ENCODE measurements at regions not wholly inside any gene's neighbourhood (a gene's known extent, or its start where the extent isn't known, plus 50 kb on each side); places are given as distances from the start of the nearest gene placed in this dataset.

- no peak for TF ChIP-seq KDM4A (IDR thresholded peaks at IDR 0.05; ENCODE audit: low read depth, low read length, severe bottlenecking)
These were observed 66.1 kb upstream of the SLC39A8 start (continued) for GRCh38 chr4:102411408-102411807.

GRCh38 chr4:102416765-102417164 is 71.5 kb upstream of the SLC39A8 start:
- H3K56ac ChIP-seq (replicated peaks; ENCODE audit: insufficient read length, low read depth, low read length) = no peak overlapping the region
- H3K9ac ChIP-seq (replicated peaks in 1 of 4; ENCODE audit: extremely low read depth in 1 of 4, low read depth in 3 of 4, low read length in 3 of 4) = no peak overlapping the region
- H3K4me3 ChIP-seq (ENCODE audit: extremely low read depth in 1 of 4, insufficient read depth in 2 of 4, low read depth in 3 of 4, low read length in 4 of 4) = no peak overlapping the region
- no peak overlapping the region for H2BK5ac ChIP-seq (ENCODE audit: low read depth, low read length)
- no peaks in the 10 kb centered on the region for H4K20me1 ChIP-seq (replicated peaks in 1 of 2; ENCODE audit: control insufficient read depth in 1 of 2, insufficient read depth in 2 of 2, low read length in 2 of 2)
- no peak overlapping the region for H3K4me2 ChIP-seq (ENCODE audit: insufficient read depth in 1 of 2, low read depth in 2 of 2, low read length in 2 of 2)
- no peaks in the 10 kb centered on the region for H3K79me2 ChIP-seq (ENCODE audit: control insufficient read depth in 1 of 2, insufficient read depth in 2 of 2, low read length in 2 of 2)
- CTCF ChIA-PET (ENCODE audit: partially characterized antibody) = interaction anchor here (0.9 to 1.6 kb wide), 2 partner anchors 10 to 14 kb away, joined by 5 to 6 read pairs; no protein-coding TSS in a partner anchor
- H4K5ac ChIP-seq (ENCODE audit: insufficient read length, low read depth, low read length) = no peak overlapping the region
- no peaks in the 10 kb centered on the region for H3K27me3 ChIP-seq (replicated peaks in 1 of 4; ENCODE audit: control insufficient read depth in 3 of 4, extremely low read depth in 1 of 4, insufficient read depth in 3 of 4, low read length in 3 of 4)
- no peak overlapping the region for H2BK20ac ChIP-seq (ENCODE audit: low read length)
- no peak overlapping the region for H2AK5ac ChIP-seq (ENCODE audit: low read depth, low read length)
- no peaks in the 10 kb centered on the region for H3K9me3 ChIP-seq (ENCODE audit: insufficient read depth in 2 of 2, low read depth in 1 of 2, low read length in 1 of 2)
- no peak overlapping the region for H2BK120ac ChIP-seq (replicated peaks; ENCODE audit: low read depth, low read length)
- POLR2A ChIA-PET (ENCODE audit: partially characterized antibody) = no interaction called here
- H3K36me3 ChIP-seq (ENCODE audit: control insufficient read depth in 2 of 4, insufficient read depth in 4 of 4, low read length in 3 of 4) = no peaks in the 10 kb centered on the region
- H3K23me2 ChIP-seq (ENCODE audit: low read depth, low read length) = no peaks in the 10 kb centered on the region
- H3K79me1 ChIP-seq (ENCODE audit: low read depth, low read length) = no peaks in the 10 kb centered on the region
- H4K91ac ChIP-seq (replicated peaks; ENCODE audit: insufficient read length, low read length) = no peak overlapping the region
- no peak overlapping the region for H2BK12ac ChIP-seq (ENCODE audit: low read depth, low read length)
- no peak for FAIRE-seq
- no peak overlapping the region for H2AFZ ChIP-seq (ENCODE audit: low read length)
- H3K4me1 ChIP-seq (replicated peaks in 1 of 4; ENCODE audit: control insufficient read depth in 3 of 4, insufficient read depth in 4 of 4, low read length in 3 of 4) = no peaks in the 10 kb centered on the region
- TF ChIP-seq MAFK (IDR thresholded peaks at IDR 0.05; ENCODE audit: low read depth, low read length) = no peak
- no peak overlapping the region for H3K27ac ChIP-seq (ENCODE audit: low read depth, low read length)
- no peak overlapping the region for H2BK15ac ChIP-seq (ENCODE audit: low read length)
- DNase-seq (ENCODE audit: low read depth in 1 of 2, low spot score in 2 of 2) = no peak
- no peak overlapping the region for H3K14ac ChIP-seq (ENCODE audit: insufficient read length)
- H3K4ac ChIP-seq (replicated peaks; ENCODE audit: insufficient read length, low read depth, low read length) = no peak overlapping the region
- no peak overlapping the region for H4K8ac ChIP-seq (ENCODE audit: extremely low read depth, insufficient read depth, low read length)
- no peak overlapping the region for H3K23ac ChIP-seq (ENCODE audit: insufficient read length)
- H3K18ac ChIP-seq (ENCODE audit: extremely low read depth, low read length) = no peak overlapping the region

Data from H1 (cell line).